ENCODE measurements at regions not wholly inside any gene's neighbourhood (a gene's known extent, or its start where the extent isn't known, plus 50 kb on each side); places are given as distances from the start of the nearest gene placed in this dataset.

DNA sequence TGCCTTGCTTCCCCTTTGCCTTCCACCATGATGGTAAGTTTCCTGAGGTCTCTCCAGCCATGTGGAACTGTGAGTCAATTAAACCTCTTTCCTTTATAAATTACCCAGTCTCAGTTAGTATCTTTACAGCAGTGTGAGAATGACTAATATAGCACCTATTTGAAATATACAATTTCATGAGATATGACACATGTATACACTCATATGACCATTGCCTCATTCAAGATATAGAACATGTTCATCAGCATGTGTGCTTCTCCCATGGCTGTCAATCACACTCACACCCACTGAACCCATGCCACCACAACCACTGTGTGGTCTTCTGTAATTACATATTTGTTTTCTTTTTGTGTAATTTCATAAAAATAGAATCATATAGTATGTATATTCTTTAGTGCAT is 599.5 kb upstream of the EPHA6 start:
- TF ChIP-seq, protein P1, sequence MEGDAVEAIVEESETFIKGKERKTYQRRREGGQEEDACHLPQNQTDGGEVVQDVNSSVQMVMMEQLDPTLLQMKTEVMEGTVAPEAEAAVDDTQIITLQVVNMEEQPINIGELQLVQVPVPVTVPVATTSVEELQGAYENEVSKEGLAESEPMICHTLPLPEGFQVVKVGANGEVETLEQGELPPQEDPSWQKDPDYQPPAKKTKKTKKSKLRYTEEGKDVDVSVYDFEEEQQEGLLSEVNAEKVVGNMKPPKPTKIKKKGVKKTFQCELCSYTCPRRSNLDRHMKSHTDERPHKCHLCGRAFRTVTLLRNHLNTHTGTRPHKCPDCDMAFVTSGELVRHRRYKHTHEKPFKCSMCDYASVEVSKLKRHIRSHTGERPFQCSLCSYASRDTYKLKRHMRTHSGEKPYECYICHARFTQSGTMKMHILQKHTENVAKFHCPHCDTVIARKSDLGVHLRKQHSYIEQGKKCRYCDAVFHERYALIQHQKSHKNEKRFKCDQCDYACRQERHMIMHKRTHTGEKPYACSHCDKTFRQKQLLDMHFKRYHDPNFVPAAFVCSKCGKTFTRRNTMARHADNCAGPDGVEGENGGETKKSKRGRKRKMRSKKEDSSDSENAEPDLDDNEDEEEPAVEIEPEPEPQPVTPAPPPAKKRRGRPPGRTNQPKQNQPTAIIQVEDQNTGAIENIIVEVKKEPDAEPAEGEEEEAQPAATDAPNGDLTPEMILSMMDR (IDR thresholded peaks at IDR 0.05): no peak
- no peak for TF ChIP-seq POLR2A (IDR thresholded peaks at IDR 0.05)

All from thyroid gland (tissue), 4 donors.